HepG2 (cell line): ENCODE measurements at regions not wholly inside any gene's neighbourhood (a gene's known extent, or its start where the extent isn't known, plus 50 kb on each side); places are given as distances from the start of the nearest gene placed in this dataset.

ENCODE experiments used
- JUNB ChIP-seq: sonication (generic); formaldehyde crosslinking; IDR thresholded peaks from 2 replicates; pipeline ENCODE4 v1.8.0; 2022; ENCODE audit warnings: missing genetic modification reagents, mild to moderate bottlenecking, borderline replicate concordance
- MEIS1 ChIP-seq: sonication (generic); formaldehyde crosslinking; IDR thresholded peaks from 2 replicates; pipeline ENCODE4 v1.9.0; 2021; ENCODE audit warnings: mild to moderate bottlenecking, missing genetic modification reagents, moderate library complexity, borderline replicate concordance
- MYC ChIP-seq: sonication (generic); formaldehyde crosslinking; IDR thresholded peaks from 2 replicates; pipeline ENCODE4 v1.9.0; 2021; ENCODE audit warnings: missing genetic modification reagents, borderline replicate concordance
- NFE2L1 ChIP-seq: sonication (generic); formaldehyde crosslinking; IDR thresholded peaks from 2 replicates; pipeline ENCODE4 v1.4.0; 2020; ENCODE audit warnings: missing genetic modification reagents, mild to moderate bottlenecking, borderline replicate concordance
- POLR2A ChIP-seq, 2 experiments: IDR thresholded peaks; 2 replicates each; pipeline ENCODE4 v1.6.1; 2011; ENCODE audit warnings: low read depth in 2 of 2, low read length in 2 of 2, mild to moderate bottlenecking in 1 of 2, moderate library complexity in 1 of 2; ENCODE audit not compliant: insufficient read depth in 1 of 2
- SUZ12 ChIP-seq: fragments of 150-350 bp; IDR thresholded peaks from 2 replicates; pipeline ENCODE4 v1.6.1; 2014; ENCODE audit warnings: low read depth, low read length
- U2AF2 ChIP-seq: fragments of 200-400 bp; formaldehyde crosslinking; IDR thresholded peaks from 2 replicates; pipeline ENCODE4 v1.6.1; 2017; ENCODE audit warnings: low read depth, mild to moderate bottlenecking, low read length
- ZNF510 ChIP-seq: sonication (generic); formaldehyde crosslinking; IDR thresholded peaks from 2 replicates; pipeline ENCODE4 v1.4.0; 2020; ENCODE audit warnings: low read depth, mild to moderate bottlenecking, missing genetic modification reagents
- TF ChIP-seq, protein P1 (sequence below), 2 experiments: sonication (generic) in 1 of 2; formaldehyde crosslinking in 1 of 2; IDR thresholded peaks; 2 replicates each; pipeline versions ENCODE4 v1.4.0 to v1.6.1; 2018 to 2020; ENCODE audit warnings: missing genetic modification reagents in 2 of 2, borderline replicate concordance in 1 of 2, low read depth in 1 of 2, mild to moderate bottlenecking in 1 of 2, missing biosample characterization in 1 of 2
- TF ChIP-seq, protein P2 (sequence below): sonication (generic); formaldehyde crosslinking; IDR thresholded peaks from 2 replicates; pipeline ENCODE4 v1.4.0; 2020; ENCODE audit warnings: mild to moderate bottlenecking, missing genetic modification reagents
- TF ChIP-seq, protein P3 (sequence below): sonication (generic); formaldehyde crosslinking; IDR thresholded peaks from 2 replicates; pipeline ENCODE4 v1.4.0; 2020; ENCODE audit warnings: mild to moderate bottlenecking, missing genetic modification reagents
- TF ChIP-seq, protein P4 (sequence below): sonication (generic); formaldehyde crosslinking; IDR thresholded peaks from 2 replicates; pipeline ENCODE4 v1.4.0; 2020; ENCODE audit warnings: low read depth, missing genetic modification reagents
- TF ChIP-seq, protein P5 (sequence below): sonication (generic); formaldehyde crosslinking; IDR thresholded peaks from 2 replicates; pipeline ENCODE4 v1.5.0; 2020; ENCODE audit warnings: mild to moderate bottlenecking, missing genetic modification reagents, moderate library complexity
- TF ChIP-seq, protein P6 (sequence below): sonication (generic); formaldehyde crosslinking; IDR thresholded peaks from 2 replicates; pipeline ENCODE4 v1.5.0; 2020; ENCODE audit warnings: missing genetic modification reagents

DNA sequence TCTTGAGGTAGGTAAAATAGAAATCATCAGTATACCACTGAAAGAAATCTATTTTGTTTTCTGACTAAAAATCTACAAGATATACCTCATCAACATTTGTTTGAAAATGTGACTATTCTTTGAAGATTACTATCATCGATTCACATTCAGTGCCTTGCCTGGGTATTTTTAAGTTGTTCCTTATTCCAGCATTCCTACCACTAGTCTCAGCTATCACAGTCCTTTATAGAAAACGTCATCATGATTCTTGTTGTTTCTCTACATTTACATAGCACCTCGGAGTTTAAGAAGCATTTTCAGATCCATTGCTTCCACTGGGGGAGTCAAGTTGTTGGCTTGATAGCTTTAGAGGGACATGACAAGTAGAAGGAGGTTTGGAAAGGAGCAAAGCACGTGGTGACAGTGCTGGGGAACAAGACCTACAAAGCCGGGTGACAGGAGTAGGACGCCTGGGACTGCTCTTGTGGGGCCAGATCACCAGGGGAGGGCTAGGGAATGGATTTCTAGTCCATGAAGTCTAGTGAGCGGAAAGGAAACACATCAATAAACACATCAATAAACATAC is 61.5 kb downstream of the HES1 start:
- TF ChIP-seq U2AF2 (no peak), MYC (no peak), POLR2A (IDR thresholded peaks at IDR 0.05; ENCODE audit: insufficient read depth in 1 of 2, low read depth in 2 of 2, low read length in 2 of 2) (no peak), JUNB (CRISPR knock-in tag) (no peak), MEIS1 (CRISPR knock-in tag) (no peak), NFE2L1 (CRISPR knock-in tag) (no peak), SUZ12 (no peak), ZNF510 (CRISPR knock-in tag) (no peak)
- TF ChIP-seq, protein P1, sequence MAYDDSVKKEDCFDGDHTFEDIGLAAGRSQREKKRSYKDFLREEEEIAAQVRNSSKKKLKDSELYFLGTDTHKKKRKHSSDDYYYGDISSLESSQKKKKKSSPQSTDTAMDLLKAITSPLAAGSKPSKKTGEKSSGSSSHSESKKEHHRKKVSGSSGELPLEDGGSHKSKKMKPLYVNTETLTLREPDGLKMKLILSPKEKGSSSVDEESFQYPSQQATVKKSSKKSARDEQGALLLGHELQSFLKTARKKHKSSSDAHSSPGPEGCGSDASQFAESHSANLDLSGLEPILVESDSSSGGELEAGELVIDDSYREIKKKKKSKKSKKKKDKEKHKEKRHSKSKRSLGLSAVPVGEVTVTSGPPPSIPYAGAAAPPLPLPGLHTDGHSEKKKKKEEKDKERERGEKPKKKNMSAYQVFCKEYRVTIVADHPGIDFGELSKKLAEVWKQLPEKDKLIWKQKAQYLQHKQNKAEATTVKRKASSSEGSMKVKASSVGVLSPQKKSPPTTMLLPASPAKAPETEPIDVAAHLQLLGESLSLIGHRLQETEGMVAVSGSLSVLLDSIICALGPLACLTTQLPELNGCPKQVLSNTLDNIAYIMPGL (CRISPR knock-in tag; IDR thresholded peaks at IDR 0.05; ENCODE audit: borderline replicate concordance in 1 of 2, low read depth in 1 of 2) = no peak
- TF ChIP-seq, protein P2, sequence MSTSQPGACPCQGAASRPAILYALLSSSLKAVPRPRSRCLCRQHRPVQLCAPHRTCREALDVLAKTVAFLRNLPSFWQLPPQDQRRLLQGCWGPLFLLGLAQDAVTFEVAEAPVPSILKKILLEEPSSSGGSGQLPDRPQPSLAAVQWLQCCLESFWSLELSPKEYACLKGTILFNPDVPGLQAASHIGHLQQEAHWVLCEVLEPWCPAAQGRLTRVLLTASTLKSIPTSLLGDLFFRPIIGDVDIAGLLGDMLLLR (CRISPR knock-in tag) = no peak
- TF ChIP-seq, protein P3, sequence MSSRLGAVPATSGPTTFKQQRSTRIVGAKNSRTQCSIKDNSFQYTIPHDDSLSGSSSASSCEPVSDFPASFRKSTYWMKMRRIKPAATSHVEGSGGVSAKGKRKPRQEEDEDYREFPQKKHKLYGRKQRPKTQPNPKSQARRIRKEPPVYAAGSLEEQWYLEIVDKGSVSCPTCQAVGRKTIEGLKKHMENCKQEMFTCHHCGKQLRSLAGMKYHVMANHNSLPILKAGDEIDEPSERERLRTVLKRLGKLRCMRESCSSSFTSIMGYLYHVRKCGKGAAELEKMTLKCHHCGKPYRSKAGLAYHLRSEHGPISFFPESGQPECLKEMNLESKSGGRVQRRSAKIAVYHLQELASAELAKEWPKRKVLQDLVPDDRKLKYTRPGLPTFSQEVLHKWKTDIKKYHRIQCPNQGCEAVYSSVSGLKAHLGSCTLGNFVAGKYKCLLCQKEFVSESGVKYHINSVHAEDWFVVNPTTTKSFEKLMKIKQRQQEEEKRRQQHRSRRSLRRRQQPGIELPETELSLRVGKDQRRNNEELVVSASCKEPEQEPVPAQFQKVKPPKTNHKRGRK (CRISPR knock-in tag) = no peak
- TF ChIP-seq, protein P4, sequence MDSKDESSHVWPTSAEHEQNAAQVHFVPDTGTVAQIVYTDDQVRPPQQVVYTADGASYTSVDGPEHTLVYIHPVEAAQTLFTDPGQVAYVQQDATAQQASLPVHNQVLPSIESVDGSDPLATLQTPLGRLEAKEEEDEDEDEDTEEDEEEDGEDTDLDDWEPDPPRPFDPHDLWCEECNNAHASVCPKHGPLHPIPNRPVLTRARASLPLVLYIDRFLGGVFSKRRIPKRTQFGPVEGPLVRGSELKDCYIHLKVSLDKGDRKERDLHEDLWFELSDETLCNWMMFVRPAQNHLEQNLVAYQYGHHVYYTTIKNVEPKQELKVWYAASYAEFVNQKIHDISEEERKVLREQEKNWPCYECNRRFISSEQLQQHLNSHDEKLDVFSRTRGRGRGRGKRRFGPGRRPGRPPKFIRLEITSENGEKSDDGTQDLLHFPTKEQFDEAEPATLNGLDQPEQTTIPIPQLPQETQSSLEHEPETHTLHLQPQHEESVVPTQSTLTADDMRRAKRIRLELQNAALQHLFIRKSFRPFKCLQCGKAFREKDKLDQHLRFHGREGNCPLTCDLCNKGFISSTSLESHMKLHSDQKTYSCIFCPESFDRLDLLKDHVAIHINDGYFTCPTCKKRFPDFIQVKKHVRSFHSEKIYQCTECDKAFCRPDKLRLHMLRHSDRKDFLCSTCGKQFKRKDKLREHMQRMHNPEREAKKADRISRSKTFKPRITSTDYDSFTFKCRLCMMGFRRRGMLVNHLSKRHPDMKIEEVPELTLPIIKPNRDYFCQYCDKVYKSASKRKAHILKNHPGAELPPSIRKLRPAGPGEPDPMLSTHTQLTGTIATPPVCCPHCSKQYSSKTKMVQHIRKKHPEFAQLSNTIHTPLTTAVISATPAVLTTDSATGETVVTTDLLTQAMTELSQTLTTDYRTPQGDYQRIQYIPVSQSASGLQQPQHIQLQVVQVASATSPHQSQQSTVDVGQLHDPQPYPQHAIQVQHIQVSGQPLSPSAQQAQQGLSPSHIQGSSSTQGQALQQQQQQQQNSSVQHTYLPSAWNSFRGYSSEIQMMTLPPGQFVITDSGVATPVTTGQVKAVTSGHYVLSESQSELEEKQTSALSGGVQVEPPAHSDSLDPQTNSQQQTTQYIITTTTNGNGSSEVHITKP (CRISPR knock-in tag) = no peak
- TF ChIP-seq, protein P5, sequence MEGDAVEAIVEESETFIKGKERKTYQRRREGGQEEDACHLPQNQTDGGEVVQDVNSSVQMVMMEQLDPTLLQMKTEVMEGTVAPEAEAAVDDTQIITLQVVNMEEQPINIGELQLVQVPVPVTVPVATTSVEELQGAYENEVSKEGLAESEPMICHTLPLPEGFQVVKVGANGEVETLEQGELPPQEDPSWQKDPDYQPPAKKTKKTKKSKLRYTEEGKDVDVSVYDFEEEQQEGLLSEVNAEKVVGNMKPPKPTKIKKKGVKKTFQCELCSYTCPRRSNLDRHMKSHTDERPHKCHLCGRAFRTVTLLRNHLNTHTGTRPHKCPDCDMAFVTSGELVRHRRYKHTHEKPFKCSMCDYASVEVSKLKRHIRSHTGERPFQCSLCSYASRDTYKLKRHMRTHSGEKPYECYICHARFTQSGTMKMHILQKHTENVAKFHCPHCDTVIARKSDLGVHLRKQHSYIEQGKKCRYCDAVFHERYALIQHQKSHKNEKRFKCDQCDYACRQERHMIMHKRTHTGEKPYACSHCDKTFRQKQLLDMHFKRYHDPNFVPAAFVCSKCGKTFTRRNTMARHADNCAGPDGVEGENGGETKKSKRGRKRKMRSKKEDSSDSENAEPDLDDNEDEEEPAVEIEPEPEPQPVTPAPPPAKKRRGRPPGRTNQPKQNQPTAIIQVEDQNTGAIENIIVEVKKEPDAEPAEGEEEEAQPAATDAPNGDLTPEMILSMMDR (CRISPR knock-in tag) = no peak
- TF ChIP-seq, protein P6, sequence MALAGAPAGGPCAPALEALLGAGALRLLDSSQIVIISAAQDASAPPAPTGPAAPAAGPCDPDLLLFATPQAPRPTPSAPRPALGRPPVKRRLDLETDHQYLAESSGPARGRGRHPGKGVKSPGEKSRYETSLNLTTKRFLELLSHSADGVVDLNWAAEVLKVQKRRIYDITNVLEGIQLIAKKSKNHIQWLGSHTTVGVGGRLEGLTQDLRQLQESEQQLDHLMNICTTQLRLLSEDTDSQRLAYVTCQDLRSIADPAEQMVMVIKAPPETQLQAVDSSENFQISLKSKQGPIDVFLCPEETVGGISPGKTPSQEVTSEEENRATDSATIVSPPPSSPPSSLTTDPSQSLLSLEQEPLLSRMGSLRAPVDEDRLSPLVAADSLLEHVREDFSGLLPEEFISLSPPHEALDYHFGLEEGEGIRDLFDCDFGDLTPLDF (CRISPR knock-in tag) = no peak
